Stimulated activated CD8-positive, alpha-beta memory T cell treated with anti-CD3 and anti-CD28 coated beads, Interleukin-12 subunit alpha, Interleukin-12 subunit beta, amount 100 ng/mL, for 24 hours (primary cell): ENCODE measurements at regions not wholly inside any gene's neighbourhood (a gene's known extent, or its start where the extent isn't known, plus 50 kb on each side); places are given as distances from the start of the nearest gene placed in this dataset.
"Not testable (repeated sequence)": the region's sequence is repeated elsewhere in the genome, so short reads cannot be mapped to it uniquely, and the experiment has no call there.

ENCODE experiments used
- DNase-seq: peaks from one replicate; pipeline ENCODE4 v3.0.0-alpha.2; 2020; ENCODE audit errors: extremely low read depth

- DNase-seq: no peak
These were observed 90.2 kb downstream of the ZNF467 start for GRCh38 chr7:149683181-149683580.

GRCh38 chr7:149682038-149682437, 91.3 kb downstream of the ZNF467 start:
- DNase-seq: no peak

GRCh38 chr7:149681274-149681673, 92.1 kb downstream of the ZNF467 start:
- DNase-seq: no peak

GRCh38 chr7:149680331-149681025, 92.9 kb downstream of the ZNF467 start:
- no peak for DNase-seq

GRCh38 chr7:149674728-149675385, 98.5 kb downstream of the ZNF467 start:
- not testable (repeated sequence) for DNase-seq

GRCh38 chr7:149673006-149673405, 100.4 kb downstream of the ZNF467 start:
- DNase-seq: no peak

DNA sequence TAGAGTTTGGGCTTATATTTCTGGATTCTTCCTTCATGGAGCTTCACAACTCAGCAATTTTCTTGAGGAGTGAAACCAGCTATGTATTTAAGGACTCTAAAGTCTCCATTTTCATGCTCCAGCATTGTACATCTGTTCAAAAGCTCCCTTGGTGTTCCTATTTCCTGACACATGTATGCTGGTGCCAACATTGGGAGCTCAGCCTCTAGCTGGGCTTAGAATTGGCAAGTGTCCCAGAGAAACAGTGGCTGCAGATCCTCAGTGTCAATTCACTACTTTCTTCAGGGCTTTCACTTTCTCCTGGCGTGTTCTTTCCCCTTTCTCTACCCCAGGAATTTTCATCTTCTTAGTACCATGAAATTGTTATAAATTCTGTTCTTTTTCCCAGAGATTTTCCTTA, 103.1 kb downstream of the ZNF467 start:
- no peak for DNase-seq

- DNase-seq: no peak
These were observed 104.1 kb downstream of the ZNF467 start for GRCh38 chr7:149669121-149669818.

DNA sequence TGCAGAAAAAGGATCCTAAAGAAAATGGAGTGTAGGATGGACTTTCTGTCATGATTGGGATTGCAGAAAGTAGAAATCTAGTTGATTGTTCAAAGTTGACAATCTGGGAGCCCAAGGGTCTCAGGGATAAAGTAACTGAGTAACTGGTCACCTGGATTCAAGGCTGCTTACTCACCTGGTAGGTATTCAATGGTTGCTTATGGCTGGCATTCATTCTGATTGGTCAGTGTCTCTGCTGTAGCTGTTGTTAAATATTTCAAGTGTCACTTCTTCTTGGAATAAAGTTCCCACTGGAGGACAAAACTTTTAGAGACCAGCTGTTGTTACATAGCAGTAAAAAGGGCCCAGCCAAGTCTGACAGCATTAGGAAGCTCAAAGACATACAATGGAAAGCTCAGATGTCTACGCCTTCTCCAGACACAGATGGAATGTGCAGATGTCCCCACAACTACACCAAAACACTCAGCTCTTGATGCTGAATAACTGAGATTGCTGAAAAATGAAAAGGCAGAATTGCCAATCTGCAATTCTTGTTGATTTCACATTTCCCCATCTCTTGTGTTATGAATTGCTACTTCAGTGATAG, 106.9 kb downstream of the ZNF467 start:
- DNase-seq: no peak

DNA sequence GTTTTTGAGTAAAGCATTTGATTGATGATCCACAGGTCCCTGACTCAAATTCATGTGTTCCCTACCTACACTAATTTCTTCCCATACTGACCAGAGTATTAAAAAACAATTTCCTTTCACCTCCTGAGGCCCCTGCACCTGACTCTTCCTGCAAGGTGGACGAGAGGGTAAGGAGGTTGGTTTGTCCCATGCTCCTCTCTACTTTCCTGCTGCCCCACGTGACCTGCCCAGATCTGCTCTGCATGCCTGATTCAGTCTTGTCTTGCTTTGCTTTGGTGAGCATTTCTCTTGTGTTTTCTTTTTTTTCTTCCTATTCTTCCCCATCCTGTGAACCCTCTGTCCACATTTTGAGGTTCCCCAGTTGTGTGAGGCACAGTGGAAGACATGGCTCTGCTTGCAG, 107.8 kb downstream of the ZNF467 start:
- DNase-seq: not testable (repeated sequence)

- DNase-seq: no peak
These were observed 108.7 kb downstream of the ZNF467 start for GRCh38 chr7:149664666-149665065.

- no peak for DNase-seq
These were observed 109.2 kb downstream of the ZNF467 start for GRCh38 chr7:149664176-149664575.

- peak; percentile 31 for DNase-seq
These were observed 110.7 kb downstream of the ZNF467 start for GRCh38 chr7:149662591-149663095.

- DNase-seq: no peak
These were observed 117.6 kb downstream of the ZNF467 start for GRCh38 chr7:149655784-149656183.

DNA sequence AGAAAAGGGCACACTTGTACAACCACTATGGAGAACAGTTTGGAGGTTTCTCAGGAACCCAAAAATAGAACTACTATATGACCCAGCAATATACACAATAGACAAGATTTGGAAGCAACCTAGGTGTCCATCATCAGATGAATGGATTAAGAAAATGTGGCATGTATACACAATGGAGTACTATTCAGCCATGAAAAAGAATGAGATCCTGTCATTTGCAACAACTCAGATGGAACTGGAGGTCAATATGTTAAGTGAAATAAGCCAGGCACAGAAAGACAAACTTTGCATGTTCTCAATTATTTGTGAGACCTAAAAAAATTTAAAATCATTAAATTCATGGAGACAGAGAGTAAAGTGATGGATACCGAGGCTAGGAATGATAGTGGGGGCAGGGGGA, 118.8 kb downstream of the ZNF467 start:
- no peak for DNase-seq

DNA sequence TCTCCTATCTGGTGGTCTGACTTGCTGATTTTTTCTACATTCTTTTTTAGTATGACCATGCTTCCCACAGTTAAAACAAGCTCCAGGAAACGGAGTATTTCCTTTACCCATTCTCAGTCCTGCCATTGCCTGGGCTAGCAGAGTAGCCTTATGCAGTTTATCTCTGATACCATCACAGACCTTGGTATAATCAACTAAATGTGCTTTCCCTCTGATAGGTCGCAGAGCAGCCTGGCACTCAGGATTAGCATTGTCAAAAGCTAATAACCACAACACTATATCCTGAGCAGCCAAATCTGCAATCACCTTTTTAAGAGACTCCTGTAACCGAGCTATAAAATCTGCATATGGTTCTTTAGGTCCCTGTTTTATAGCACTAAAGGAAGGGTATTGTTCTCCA, 123.2 kb downstream of the ZNF467 start:
- not testable (repeated sequence) for DNase-seq

GRCh38 chr7:149644754-149645153, 128.6 kb downstream of the ZNF467 start:
- DNase-seq: no peak

DNA sequence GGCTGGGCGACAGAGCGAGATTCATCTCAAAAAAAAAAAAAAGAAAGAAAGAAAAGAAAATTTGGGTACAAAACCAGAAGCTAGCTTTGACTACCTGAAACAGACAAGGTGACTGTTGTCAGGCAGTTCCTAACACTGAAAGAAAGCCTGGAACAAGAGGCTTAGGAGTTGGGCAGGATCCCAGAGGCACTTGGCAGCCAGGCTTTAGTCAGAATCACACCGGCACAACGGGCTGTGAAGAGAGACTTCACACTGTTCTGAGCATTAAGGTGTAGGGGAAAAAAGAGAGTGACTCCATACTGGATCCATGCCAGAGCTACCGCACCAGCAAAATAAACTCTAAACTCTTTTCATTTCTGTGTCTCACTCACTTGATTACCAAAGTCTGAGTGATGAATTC, 130.8 kb downstream of the ZNF467 start:
- DNase-seq: no peak

GRCh38 chr7:149638566-149639320, 134.6 kb downstream of the ZNF467 start:
- no peak for DNase-seq

DNA sequence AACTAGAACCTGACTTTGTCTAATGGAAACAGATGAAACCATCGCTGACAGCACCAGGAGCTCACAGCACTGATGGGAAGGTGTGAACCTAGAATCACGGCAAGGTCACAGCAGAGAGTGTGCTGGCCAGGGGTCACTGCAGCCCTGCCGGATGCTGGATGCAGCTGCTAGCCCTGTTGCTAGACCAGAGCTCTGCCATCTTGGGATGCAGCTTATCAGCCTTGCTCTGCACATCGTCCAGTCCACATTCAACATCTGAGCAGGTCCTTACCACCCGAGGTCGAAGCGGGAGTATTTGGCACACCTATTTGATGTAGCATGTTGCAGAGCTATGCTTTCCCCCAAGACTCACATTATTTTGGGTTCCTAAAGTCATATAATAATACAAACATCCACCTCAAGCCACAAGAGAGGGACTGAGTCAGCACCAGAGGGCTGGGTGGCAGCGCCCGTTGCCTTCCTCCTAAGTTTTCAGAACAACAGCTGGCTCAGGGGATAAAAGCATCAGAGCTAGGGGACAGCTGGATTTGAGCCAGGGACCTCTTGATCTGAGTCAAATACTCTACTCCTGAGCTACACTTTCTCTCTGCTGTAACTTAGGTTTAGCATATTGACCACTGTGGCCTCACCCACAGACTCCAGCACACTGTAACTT, 135.3 kb downstream of the ZNF467 start:
- no peak for DNase-seq
